ENCODE measurements at regions not wholly inside any gene's neighbourhood (a gene's known extent, or its start where the extent isn't known, plus 50 kb on each side); places are given as distances from the start of the nearest gene placed in this dataset.

- no peaks in the 10 kb centered on the region for H3K27me3 ChIP-seq (ENCODE audit: insufficient read depth, low read depth, low read length)
- no peak overlapping the region for H3K4me2 ChIP-seq (ENCODE audit: low read length)
- no peaks in the 10 kb centered on the region for H3K9me2 ChIP-seq (ENCODE audit: insufficient read depth, low read length)
- no peak overlapping the region for H3K9ac ChIP-seq (ENCODE audit: low read length)
- H3K36me3 ChIP-seq (ENCODE audit: insufficient read depth, low read length), result no peaks in the 10 kb centered on the region
- TF ChIP-seq POLR2AphosphoS5 (IDR thresholded peaks at IDR 0.05), result no peak
- TF ChIP-seq EZH2 (IDR thresholded peaks at IDR 0.05; ENCODE audit: borderline replicate concordance, insufficient read depth, low read length, poor library complexity, severe bottlenecking), result no peak
- TF ChIP-seq MXI1 (conservative IDR thresholded peaks at IDR 0.05; ENCODE audit: poor library complexity, severe bottlenecking), result no peak
- no peak for TF ChIP-seq CTCF (IDR thresholded peaks at IDR 0.05; ENCODE audit: poor library complexity, severe bottlenecking)
- no peak overlapping the region for H3K4me3 ChIP-seq (ENCODE audit: low read length)
- no peaks in the 10 kb centered on the region for H3F3A ChIP-seq (ENCODE audit: insufficient read depth, low read length, poor library complexity, severe bottlenecking)
- no peaks in the 10 kb centered on the region for H3K9me3 ChIP-seq (ENCODE audit: low read length)
- no peak overlapping the region for H2AFZ ChIP-seq (ENCODE audit: low read depth, low read length)
- H3K79me2 ChIP-seq (replicated peaks; ENCODE audit: insufficient read depth, low read length), result no peaks in the 10 kb centered on the region
- H3K27ac ChIP-seq (ENCODE audit: low read length), result no peak overlapping the region
- H4K20me1 ChIP-seq (ENCODE audit: insufficient read depth), result no peaks in the 10 kb centered on the region
Observed at GRCh38 chr4:171532968-171533367, 280.2 kb upstream of the GALNTL6 start.

GRCh38 chr4:171524903-171525302 is 288.3 kb upstream of the GALNTL6 start:
- H3K27ac ChIP-seq (ENCODE audit: low read length), result no peak overlapping the region
- no peaks in the 10 kb centered on the region for H3F3A ChIP-seq (ENCODE audit: insufficient read depth, low read length, poor library complexity, severe bottlenecking)
- H3K9ac ChIP-seq (ENCODE audit: low read length), result no peak overlapping the region
- no peaks in the 10 kb centered on the region for H3K36me3 ChIP-seq (ENCODE audit: insufficient read depth, low read length)
- no peaks in the 10 kb centered on the region for H3K9me3 ChIP-seq (ENCODE audit: low read length)
- H4K20me1 ChIP-seq (ENCODE audit: insufficient read depth), result no peaks in the 10 kb centered on the region
- H3K27me3 ChIP-seq (ENCODE audit: insufficient read depth, low read depth, low read length), result no peaks in the 10 kb centered on the region
- TF ChIP-seq POLR2AphosphoS5 (IDR thresholded peaks at IDR 0.05), result peak; percentile 69
- no peak for TF ChIP-seq EZH2 (IDR thresholded peaks at IDR 0.05; ENCODE audit: borderline replicate concordance, insufficient read depth, low read length, poor library complexity, severe bottlenecking)
- TF ChIP-seq EP300 (conservative IDR thresholded peaks at IDR 0.05; ENCODE audit: poor library complexity, severe bottlenecking), result peak; percentile 75
- H3K79me2 ChIP-seq (replicated peaks; ENCODE audit: insufficient read depth, low read length), result no peaks in the 10 kb centered on the region
- H3K4me2 ChIP-seq (ENCODE audit: low read length), result no peak overlapping the region
- no peaks in the 10 kb centered on the region for H3K9me2 ChIP-seq (ENCODE audit: insufficient read depth, low read length)
- no peak overlapping the region for H3K4me3 ChIP-seq (ENCODE audit: low read length)
- no peak overlapping the region for H2AFZ ChIP-seq (ENCODE audit: low read depth, low read length)

- Histone ChIP-seq H4K20me1 (ENCODE audit: insufficient read depth) (no peaks in the 10 kb centered on the region), H3F3A (ENCODE audit: insufficient read depth, low read length, poor library complexity, severe bottlenecking) (no peaks in the 10 kb centered on the region), H3K9me2 (ENCODE audit: insufficient read depth, low read length) (no peaks in the 10 kb centered on the region), H3K27me3 (ENCODE audit: insufficient read depth, low read depth, low read length) (no peaks in the 10 kb centered on the region), H3K9ac (ENCODE audit: low read length) (no peak overlapping the region), H3K4me3 (ENCODE audit: low read length) (no peak overlapping the region), H3K27ac (ENCODE audit: low read length) (no peak overlapping the region), H3K4me2 (ENCODE audit: low read length) (no peak overlapping the region), H3K79me2 (replicated peaks; ENCODE audit: insufficient read depth, low read length) (no peaks in the 10 kb centered on the region), H2AFZ (ENCODE audit: low read depth, low read length) (no peak overlapping the region), H3K36me3 (ENCODE audit: insufficient read depth, low read length) (no peaks in the 10 kb centered on the region), H3K9me3 (ENCODE audit: low read length) (no peaks in the 10 kb centered on the region)
- no peak for TF ChIP-seq EP300 (conservative IDR thresholded peaks at IDR 0.05; ENCODE audit: poor library complexity, severe bottlenecking)
- TF ChIP-seq CTCF (IDR thresholded peaks at IDR 0.05; ENCODE audit: poor library complexity, severe bottlenecking), result no peak
- no peak for TF ChIP-seq TAF1 (IDR thresholded peaks at IDR 0.05; ENCODE audit: low read depth)
- no peak for TF ChIP-seq RAD21 (conservative IDR thresholded peaks at IDR 0.05)
- no peak for TF ChIP-seq MXI1 (conservative IDR thresholded peaks at IDR 0.05; ENCODE audit: poor library complexity, severe bottlenecking)
- no peak for TF ChIP-seq SMC3 (conservative IDR thresholded peaks at IDR 0.05; ENCODE audit: poor library complexity)
- no peak for TF ChIP-seq REST (IDR thresholded peaks at IDR 0.05; ENCODE audit: borderline replicate concordance)
- TF ChIP-seq EZH2 (IDR thresholded peaks at IDR 0.05; ENCODE audit: borderline replicate concordance, insufficient read depth, low read length, poor library complexity, severe bottlenecking), result no peak
- TF ChIP-seq POLR2AphosphoS5 (IDR thresholded peaks at IDR 0.05), result no peak
Observed at GRCh38 chr4:171521726-171522125, 291.5 kb upstream of the GALNTL6 start.
